T-helper 2 cell treated with Interferon-gamma antibody and Interleukin-4, amounts not matched to agents 5 μg/mL and 100 μg/mL, for 36 hours (primary cell): ENCODE measurements at regions not wholly inside any gene's neighbourhood (a gene's known extent, or its start where the extent isn't known, plus 50 kb on each side); places are given as distances from the start of the nearest gene placed in this dataset.

Experiments
- DNase-seq: peaks from one replicate; pipeline ENCODE4 v3.0.0; 2021; ENCODE audit warnings: low spot score
- H3K27ac Mint-ChIP-seq: one replicate; pipeline ENCODE4 v1.8.0; 2021; ENCODE audit warnings: mild to moderate bottlenecking, mixed read lengths
- H3K27me3 Mint-ChIP-seq: one replicate; pipeline ENCODE4 v1.8.0; 2021; ENCODE audit warnings: low read depth, mixed read lengths
- H3K36me3 Mint-ChIP-seq: one replicate; pipeline ENCODE4 v1.8.0; 2021; ENCODE audit warnings: low read depth, mixed read lengths
- H3K4me1 Mint-ChIP-seq: one replicate; pipeline ENCODE4 v1.8.0; 2021; ENCODE audit warnings: low read depth, mixed read lengths
- H3K4me3 Mint-ChIP-seq: one replicate; pipeline ENCODE4 v1.8.0; 2022; ENCODE audit warnings: mild to moderate bottlenecking, moderate library complexity, mixed read lengths
- H3K9me3 Mint-ChIP-seq: one replicate; pipeline ENCODE4 v1.8.0; 2021; ENCODE audit warnings: mixed read lengths

GRCh38 chr5:158619083-158619788, 480.5 kb downstream of the EBF1 start:
- Mint-ChIP-seq H3K36me3 (no peaks in the 10 kb centered on the region), H3K27ac (no peak overlapping the region), H3K9me3 (no peaks in the 10 kb centered on the region), H3K4me3 (no peak overlapping the region), H3K27me3 (no peaks in the 10 kb centered on the region), H3K4me1 (no peaks in the 10 kb centered on the region)
- DNase-seq, result no peak

GRCh38 chr5:158618256-158618655, 481.5 kb downstream of the EBF1 start:
- H3K36me3 Mint-ChIP-seq, result no peaks in the 10 kb centered on the region
- no peaks in the 10 kb centered on the region for H3K4me1 Mint-ChIP-seq
- H3K27ac Mint-ChIP-seq, result no peak overlapping the region
- H3K9me3 Mint-ChIP-seq, result no peaks in the 10 kb centered on the region
- H3K27me3 Mint-ChIP-seq, result no peaks in the 10 kb centered on the region
- no peak overlapping the region for H3K4me3 Mint-ChIP-seq
- no peak for DNase-seq

GRCh38 chr5:158616707-158617106, 483.0 kb downstream of the EBF1 start:
- Mint-ChIP-seq H3K4me3 (no peak overlapping the region), H3K27me3 (no peaks in the 10 kb centered on the region), H3K27ac (no peak overlapping the region), H3K4me1 (no peaks in the 10 kb centered on the region), H3K36me3 (no peaks in the 10 kb centered on the region), H3K9me3 (no peaks in the 10 kb centered on the region)
- no peak for DNase-seq

GRCh38 chr5:158614951-158615350, 484.8 kb downstream of the EBF1 start:
- H3K36me3 Mint-ChIP-seq, result no peaks in the 10 kb centered on the region
- no peaks in the 10 kb centered on the region for H3K9me3 Mint-ChIP-seq
- H3K4me3 Mint-ChIP-seq, result no peak overlapping the region
- no peaks in the 10 kb centered on the region for H3K4me1 Mint-ChIP-seq
- DNase-seq, result no peak
- no peak overlapping the region for H3K27ac Mint-ChIP-seq
- no peaks in the 10 kb centered on the region for H3K27me3 Mint-ChIP-seq

GRCh38 chr5:158611581-158611980, 488.1 kb downstream of the EBF1 start:
- no peaks in the 10 kb centered on the region for H3K36me3 Mint-ChIP-seq
- no peaks in the 10 kb centered on the region for H3K9me3 Mint-ChIP-seq
- H3K4me3 Mint-ChIP-seq, result no peak overlapping the region
- no peaks in the 10 kb centered on the region for H3K27me3 Mint-ChIP-seq
- H3K27ac Mint-ChIP-seq, result no peak overlapping the region
- no peaks in the 10 kb centered on the region for H3K4me1 Mint-ChIP-seq
- no peak for DNase-seq

- no peak for DNase-seq
- Mint-ChIP-seq H3K4me3 (no peak overlapping the region), H3K36me3 (no peaks in the 10 kb centered on the region), H3K27ac (no peak overlapping the region), H3K9me3 (no peaks in the 10 kb centered on the region), H3K4me1 (no peaks in the 10 kb centered on the region), H3K27me3 (no peaks in the 10 kb centered on the region)
Measured at GRCh38 chr5:158610051-158610415, 489.7 kb downstream of the EBF1 start.

GRCh38 chr5:158609333-158610050, 490.2 kb downstream of the EBF1 start:
- no peak for DNase-seq

GRCh38 chr5:158607088-158607487, 492.6 kb downstream of the EBF1 start:
- Mint-ChIP-seq H3K4me1 (no peaks in the 10 kb centered on the region), H3K36me3 (no peaks in the 10 kb centered on the region), H3K27me3 (no peaks in the 10 kb centered on the region), H3K9me3 (no peaks in the 10 kb centered on the region), H3K4me3 (no peak overlapping the region), H3K27ac (no peak overlapping the region)
- DNase-seq, result no peak

More at GRCh38 chr5:158609333-158610050, 490.2 kb downstream of the EBF1 start:
- Mint-ChIP-seq H3K9me3 (no peaks in the 10 kb centered on the region), H3K27ac (no peak overlapping the region), H3K4me3 (no peak overlapping the region), H3K4me1 (no peaks in the 10 kb centered on the region), H3K27me3 (no peaks in the 10 kb centered on the region), H3K36me3 (no peaks in the 10 kb centered on the region)

- Mint-ChIP-seq H3K27me3 (no peaks in the 10 kb centered on the region), H3K9me3 (no peaks in the 10 kb centered on the region), H3K4me3 (no peak overlapping the region), H3K4me1 (no peaks in the 10 kb centered on the region), H3K27ac (no peak overlapping the region), H3K36me3 (no peaks in the 10 kb centered on the region)
- no peak for DNase-seq
Measured at GRCh38 chr5:158606233-158606632, 493.5 kb downstream of the EBF1 start.

- Mint-ChIP-seq H3K27ac (no peak overlapping the region), H3K36me3 (no peaks in the 10 kb centered on the region), H3K4me3 (no peak overlapping the region), H3K4me1 (no peaks in the 10 kb centered on the region), H3K9me3 (no peaks in the 10 kb centered on the region), H3K27me3 (no peaks in the 10 kb centered on the region)
- DNase-seq, result no peak
Measured at GRCh38 chr5:158602981-158603380, 496.7 kb downstream of the EBF1 start.

GRCh38 chr5:158601118-158601517, 498.6 kb downstream of the EBF1 start:
- no peak for DNase-seq
- H3K27me3 Mint-ChIP-seq, result no peaks in the 10 kb centered on the region
- no peaks in the 10 kb centered on the region for H3K36me3 Mint-ChIP-seq
- H3K4me1 Mint-ChIP-seq, result no peaks in the 10 kb centered on the region
- H3K27ac Mint-ChIP-seq, result no peak overlapping the region
- H3K9me3 Mint-ChIP-seq, result no peaks in the 10 kb centered on the region
- H3K4me3 Mint-ChIP-seq, result no peak overlapping the region

- Mint-ChIP-seq H3K9me3 (no peaks in the 10 kb centered on the region), H3K36me3 (no peaks in the 10 kb centered on the region), H3K4me1 (no peaks in the 10 kb centered on the region), H3K27ac (no peak overlapping the region), H3K27me3 (no peaks in the 10 kb centered on the region), H3K4me3 (no peak overlapping the region)
- DNase-seq, result no peak
Measured at GRCh38 chr5:158600679-158601078, 499.0 kb downstream of the EBF1 start.

GRCh38 chr5:158599157-158599556, 500.6 kb downstream of the EBF1 start:
- no peaks in the 10 kb centered on the region for H3K27me3 Mint-ChIP-seq
- no peaks in the 10 kb centered on the region for H3K36me3 Mint-ChIP-seq
- H3K4me3 Mint-ChIP-seq, result no peak overlapping the region
- no peak for DNase-seq
- H3K9me3 Mint-ChIP-seq, result no peaks in the 10 kb centered on the region
- H3K4me1 Mint-ChIP-seq, result no peaks in the 10 kb centered on the region
- no peak overlapping the region for H3K27ac Mint-ChIP-seq

- H3K9me3 Mint-ChIP-seq, result no peaks in the 10 kb centered on the region
- H3K4me1 Mint-ChIP-seq, result no peaks in the 10 kb centered on the region
- H3K36me3 Mint-ChIP-seq, result no peaks in the 10 kb centered on the region
- H3K27me3 Mint-ChIP-seq, result no peaks in the 10 kb centered on the region
- H3K27ac Mint-ChIP-seq, result no peak overlapping the region
- DNase-seq, result no peak
- H3K4me3 Mint-ChIP-seq, result no peak overlapping the region
Measured at GRCh38 chr5:158594595-158595242, 505.0 kb downstream of the EBF1 start.
